Stimulated activated CD8-positive, alpha-beta memory T cell treated with anti-CD3 and anti-CD28 coated beads, Interleukin-15, amount 100 ng/mL, for 24 hours (primary cell): ENCODE measurements at regions not wholly inside any gene's neighbourhood (a gene's known extent, or its start where the extent isn't known, plus 50 kb on each side); places are given as distances from the start of the nearest gene placed in this dataset.
"Not testable (repeated sequence)": the region's sequence is repeated elsewhere in the genome, so short reads cannot be mapped to it uniquely, and the experiment has no call there.

Experiments
- DNase-seq: peaks from one replicate; pipeline ENCODE4 v3.0.0-alpha.2; 2020; ENCODE audit warnings: low read depth

DNA sequence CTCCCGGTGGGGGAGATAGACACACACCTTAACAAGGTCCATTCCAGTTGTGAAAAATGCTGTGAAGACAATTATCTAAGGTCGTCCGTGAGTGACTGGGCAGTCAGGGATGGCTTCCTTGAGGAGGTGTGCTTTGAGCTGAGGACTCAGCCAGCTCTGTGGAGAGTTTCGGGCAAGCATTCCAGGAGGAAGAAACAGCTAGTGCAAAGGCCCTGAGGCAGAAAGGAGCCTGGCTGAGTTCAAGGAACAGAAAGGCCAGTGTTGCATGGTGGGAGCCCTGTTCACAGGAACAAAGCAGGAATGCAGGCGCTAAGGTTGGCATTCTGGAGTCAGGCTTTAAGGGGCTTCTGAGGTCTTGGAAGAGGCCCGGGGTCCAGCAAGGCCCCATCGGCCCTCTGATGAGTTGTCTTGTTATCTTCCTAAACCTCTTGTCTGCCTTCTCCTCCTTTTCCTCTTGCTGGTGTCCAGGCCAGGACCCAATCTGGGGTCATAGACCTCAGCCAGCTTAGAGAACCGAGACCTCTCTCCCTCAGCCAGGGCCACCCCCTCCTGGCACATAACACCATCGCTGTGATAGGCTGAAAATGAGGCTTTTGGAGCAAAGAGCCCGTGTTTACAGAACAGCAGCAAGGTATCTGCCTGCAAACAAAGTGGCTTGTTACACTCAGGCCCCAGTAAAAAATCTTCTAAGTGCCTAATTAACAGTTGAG, 270.2 kb upstream of the MVB12B start:
- DNase-seq: no peak

DNA sequence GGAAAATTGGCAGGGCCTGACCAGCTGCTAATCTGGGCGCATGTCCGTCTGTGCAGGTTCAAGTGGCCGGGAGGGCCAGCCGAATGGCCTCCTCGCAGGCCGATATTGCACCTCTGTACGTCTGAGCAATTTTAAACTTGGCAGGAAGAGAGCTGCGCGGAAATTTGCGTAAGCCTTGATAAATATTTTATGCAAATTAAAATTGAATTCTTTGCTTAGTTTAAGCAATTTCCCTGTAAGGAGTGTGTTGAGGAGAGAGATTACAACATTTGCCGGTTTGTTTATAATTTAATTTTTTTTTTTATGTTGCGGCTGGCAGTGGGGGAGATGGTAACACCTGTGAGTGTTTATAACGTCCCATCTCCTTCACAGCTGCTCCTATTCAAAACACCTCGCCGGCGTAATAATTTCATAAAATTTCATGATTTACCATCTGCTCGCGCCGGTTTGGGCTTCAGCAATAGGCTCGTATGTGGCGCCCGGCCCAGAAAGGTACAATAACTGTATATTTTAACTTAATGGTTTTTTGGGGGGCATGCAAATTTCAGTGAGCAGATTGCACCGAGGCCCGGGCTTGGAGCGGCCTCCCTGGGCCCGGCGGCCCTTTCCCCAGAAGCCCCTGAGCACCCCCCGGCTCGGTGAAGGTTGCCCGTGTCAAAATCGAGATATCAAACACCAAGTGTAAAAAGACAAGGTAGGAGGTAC, 269.4 kb upstream of the MVB12B start:
- DNase-seq: no peak

DNA sequence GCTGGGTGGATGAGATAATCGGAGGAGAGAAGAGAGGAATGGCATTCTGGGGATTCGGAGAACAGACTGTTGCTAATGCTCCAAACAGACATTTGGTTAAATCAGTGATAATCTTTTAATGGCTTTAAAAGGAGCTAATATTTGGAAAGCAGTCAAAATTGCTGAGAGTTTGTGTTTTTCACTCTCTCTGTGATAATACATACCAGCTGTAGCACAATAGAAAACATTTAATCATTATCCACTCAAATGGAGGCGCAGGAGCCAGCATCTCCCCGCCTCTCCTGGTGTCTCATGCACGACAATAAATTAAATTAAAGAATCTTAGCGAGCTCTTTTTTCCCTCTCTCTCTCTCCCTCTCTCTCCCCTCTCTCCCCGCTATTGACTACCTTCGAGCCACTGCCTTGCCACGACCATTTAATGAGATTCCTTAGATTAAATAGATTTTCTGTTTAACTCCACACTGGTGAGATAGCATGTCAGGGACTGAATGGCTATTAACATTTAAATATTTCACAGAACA, 268.6 kb upstream of the MVB12B start:
- no peak for DNase-seq

DNA sequence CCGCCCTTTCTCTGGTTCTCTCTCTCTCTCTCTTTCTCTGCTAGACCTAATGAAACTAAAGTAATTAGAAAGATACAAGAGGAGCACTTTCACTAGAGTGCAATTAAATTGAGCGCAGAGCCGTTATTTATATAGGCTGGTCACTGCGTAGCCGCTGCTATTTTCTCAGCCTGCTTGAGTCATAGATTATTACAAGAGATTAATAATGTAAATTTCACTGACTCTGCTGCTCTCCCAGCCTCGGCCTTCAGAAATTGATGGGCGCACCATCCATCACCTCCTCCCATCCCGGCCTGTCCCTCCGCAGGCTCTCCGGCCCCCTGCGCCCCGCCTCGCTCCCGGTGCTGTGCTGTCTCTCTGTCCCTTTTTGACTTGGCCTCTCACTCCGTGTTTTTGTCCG, 268.0 kb upstream of the MVB12B start:
- DNase-seq: no peak

DNA sequence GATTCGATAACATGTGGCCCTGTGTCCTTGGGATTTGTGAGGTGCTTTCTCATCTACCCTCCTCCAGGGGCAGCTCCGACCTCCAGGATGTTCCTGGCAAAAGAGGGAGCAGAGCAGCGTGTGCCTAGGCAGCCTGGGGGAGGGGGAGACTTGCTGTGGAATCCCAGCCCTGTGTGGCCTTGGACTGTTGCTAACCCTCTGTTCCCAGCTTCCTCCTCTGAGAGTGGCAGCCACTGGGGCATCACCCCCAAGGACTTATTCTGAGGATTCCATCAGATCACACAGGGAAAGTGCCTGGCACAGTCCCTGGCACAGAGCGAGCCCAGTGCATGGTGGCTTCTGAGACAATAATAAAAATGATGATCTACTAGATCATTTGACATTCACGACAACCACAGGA, 265.1 kb upstream of the MVB12B start:
- DNase-seq: no peak

DNA sequence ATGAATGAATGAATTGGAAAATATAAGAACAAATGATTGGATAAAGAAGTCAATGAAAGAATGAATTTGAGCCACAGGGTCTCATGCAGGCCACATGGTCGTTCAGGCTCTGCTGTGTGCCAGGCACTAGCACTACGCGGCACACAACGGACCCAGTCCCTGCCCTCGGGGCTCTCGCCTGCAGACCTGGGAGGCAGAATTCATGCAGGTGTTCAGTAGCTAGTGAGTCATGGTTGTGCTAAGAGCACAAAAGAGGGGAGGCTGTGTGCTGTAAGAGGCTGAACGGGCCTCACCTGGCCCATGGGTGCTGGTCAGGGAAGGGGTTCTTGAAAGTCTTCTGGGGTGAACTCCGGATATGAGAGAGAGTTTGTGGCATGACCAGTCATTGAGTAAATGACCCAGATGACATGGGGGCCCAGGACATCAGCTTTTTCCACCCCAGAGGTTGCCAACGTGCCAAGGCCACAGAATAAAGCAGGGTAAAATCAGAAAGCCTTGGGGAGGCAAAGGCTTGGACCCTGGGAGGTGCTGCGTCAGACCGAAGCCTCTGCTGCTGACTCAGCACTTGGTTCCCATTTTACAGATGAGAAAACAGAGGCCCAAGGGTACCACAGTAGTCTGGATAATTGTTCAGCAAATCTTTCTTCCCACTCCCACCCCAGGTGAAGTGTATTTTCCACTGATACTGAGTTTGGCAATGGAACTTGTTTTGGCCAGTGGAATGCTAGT, 264.3 kb upstream of the MVB12B start:
- no peak for DNase-seq

DNA sequence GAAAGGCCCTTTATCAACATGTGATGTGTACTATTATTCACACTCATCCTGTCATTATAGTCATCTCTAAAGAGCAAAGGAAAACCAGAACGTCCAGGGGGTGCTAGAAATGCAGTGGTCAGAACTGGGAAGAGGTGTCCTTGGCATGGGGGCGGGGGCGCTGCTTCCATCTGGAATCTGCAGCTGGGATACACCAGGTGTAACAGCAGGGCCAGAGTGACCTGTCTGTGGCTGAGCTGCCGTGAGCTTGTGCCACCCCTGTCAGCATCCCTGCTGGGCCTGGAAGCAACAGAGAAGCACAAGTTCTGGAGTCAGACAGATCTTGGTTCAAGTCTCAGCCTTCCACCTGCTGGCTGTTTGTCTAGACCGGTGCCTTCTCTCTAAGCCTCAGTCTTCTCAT, 263.3 kb upstream of the MVB12B start:
- DNase-seq: no peak

DNA sequence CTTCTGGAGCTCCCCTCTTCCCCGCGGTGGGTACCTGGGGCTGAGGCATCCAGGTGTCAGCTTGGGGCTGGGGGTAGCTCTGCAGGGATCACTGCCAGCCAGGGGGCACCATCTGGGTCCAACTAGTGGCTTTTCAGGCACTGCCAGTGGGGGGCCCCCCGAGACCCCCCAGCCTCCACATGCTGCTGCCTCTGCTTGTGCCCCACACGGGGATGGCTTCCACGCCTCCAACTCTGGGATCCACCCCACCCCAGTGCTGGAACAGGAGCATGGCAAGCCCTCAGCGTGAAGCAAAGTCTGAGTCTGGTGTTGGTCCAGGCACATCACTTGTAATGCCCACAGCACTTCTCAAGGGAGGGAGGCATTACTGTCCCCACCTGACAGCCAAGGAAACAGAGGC, 260.5 kb upstream of the MVB12B start:
- no peak for DNase-seq

DNA sequence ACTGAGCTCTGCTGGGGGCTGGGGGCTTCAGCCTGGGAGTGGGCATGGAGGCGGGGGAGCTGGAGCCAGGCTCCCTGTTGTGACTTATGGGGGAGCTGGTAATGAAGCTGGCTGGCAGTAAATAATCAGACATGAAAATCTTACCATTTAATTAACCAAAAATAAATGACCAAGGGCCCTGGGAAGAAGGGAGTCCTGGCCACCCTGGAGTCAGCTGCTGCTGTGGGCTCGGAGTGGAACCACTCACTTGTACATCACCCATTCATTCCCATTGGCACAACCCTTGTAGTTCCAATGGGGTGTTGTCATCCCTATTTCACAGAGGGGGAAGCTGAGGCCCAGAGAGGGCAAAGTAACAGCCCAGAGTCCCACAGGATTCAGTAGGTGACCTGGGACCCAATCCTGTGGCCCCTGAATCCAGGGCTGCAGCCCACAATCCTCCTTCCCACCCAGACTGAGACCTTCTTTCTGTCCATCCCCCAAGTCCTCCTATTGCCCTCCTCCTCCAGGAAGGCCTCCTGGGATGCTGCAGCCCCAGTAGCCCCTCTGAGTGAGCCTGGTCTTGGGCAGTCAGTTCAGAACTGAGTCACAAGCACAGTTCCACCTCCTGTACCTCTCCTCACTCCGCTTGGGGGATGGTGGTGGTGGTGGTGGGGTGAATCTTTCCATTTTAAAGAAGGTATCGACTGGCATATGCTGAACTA, 259.4 kb upstream of the MVB12B start:
- no peak for DNase-seq

DNA sequence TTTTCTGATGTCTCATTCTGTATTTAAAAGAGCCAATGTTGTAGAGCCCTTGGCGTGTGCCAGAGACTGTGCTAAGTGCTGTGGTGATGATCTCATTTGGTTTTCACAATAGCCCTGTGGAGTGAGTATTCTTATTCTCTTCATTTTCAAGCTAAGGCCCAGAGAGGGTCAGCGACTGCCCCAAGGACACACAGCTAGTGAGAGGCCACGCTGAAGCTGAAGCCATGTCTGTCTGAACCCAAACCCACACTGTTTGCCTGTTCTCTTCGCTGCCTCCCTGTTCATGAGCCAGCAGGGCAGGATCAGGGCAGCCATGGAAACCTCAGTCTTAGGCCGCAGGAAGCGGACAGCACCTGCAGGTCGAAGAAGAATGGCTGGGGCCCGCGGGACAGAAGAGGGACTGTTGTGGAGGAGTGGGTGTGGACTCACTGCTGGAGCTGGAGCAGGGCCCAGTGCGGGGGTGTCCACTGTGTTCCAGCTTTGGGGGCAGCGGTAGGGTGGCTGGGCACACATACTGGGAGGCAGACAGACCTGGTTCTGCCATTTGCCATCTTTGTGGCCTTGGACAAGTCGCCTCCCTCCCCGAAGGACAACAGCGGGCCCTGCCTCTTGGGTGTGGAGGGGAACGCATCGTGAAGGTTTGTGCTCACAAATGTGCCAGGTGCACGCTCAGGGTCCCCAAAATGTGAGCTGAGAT, 257.9 kb upstream of the MVB12B start:
- no peak for DNase-seq

DNA sequence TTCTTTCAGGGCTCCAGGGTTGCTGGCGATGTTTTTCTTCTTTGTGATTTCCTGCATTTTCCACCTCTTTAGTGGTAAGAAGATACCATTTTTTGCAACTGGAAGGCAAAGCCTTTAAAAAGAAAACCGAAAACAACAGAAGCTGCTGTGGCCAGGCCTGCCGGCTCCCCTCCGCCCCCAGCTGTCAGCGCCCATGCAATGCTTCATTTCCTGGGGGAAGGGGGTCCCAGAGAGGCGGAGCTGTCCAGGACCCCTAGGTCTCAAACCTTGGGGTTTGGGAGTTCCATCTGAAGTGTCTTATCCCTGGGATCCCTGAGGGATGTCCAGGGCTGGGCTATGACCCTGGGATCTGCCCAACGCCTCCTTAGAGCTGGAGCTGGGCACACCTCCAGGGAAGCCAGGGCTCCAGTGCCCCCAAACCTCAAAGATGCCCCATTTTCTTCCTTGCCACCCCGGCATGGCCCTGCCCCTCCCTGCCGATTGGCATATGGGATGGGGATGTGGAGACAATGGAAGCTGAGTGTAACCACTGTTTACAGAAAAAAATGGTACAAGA, 257.2 kb upstream of the MVB12B start:
- DNase-seq: no peak

DNA sequence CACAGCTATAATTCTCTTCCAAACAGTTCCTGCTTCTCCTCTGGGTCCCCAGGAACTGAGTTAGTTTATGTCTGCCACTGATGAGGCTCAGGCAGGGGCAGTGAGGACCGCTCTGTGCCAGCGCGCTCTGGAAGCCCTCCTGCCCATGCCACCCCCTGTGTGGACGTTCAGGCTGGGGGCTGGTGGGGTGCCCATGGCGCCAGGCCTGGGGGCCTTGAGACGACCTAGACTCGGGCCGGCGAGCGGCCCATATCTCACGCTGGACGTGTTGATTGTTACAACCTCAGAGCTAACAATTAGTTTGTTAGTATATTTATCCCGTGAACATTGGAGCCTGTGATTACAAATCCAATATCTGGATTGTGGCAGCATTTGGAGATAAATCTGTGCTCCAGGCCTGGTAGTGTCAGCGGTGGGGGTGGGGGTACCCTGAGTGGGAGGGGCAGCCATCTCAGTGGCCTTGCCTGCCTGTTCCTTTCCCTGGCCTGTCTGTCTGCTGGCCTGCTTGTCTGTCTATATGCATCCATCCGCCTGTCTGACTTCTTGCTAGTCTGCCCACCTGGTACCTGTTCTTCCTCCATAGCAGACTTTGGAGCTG, 256.5 kb upstream of the MVB12B start:
- DNase-seq: no peak

DNA sequence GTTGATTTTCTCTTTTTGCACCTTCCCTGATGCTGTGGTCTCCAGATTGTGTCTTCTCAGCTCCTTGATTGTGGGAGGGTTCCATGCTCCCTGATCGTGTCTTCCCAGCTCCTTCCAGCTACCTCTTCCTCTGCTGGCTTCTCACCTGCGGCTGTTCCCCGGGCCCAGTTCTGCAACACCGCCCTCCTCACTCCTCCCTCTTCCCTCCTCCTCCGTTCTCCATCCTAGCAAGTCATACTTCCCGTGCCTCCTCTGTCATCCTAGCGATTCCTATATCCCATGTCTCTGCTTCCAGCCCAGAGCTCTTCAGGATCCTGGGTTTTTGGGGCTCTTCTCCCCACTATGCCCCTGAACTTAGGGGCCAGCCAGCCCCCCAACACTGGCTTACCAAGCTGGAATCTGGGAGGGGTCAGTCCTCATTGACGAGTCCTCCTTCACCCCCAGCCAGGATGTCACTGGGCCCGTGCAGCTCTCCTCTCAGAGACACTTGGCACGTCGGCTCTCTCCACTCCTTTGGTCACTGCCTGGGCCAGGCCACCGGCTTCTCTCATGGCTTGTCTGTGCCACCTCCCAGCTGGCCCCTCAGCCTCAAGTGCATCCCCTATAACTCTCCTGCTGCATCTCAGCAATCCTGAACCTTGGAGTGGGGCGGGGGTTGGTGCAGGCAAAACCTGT, 255.4 kb upstream of the MVB12B start:
- no peak for DNase-seq

DNA sequence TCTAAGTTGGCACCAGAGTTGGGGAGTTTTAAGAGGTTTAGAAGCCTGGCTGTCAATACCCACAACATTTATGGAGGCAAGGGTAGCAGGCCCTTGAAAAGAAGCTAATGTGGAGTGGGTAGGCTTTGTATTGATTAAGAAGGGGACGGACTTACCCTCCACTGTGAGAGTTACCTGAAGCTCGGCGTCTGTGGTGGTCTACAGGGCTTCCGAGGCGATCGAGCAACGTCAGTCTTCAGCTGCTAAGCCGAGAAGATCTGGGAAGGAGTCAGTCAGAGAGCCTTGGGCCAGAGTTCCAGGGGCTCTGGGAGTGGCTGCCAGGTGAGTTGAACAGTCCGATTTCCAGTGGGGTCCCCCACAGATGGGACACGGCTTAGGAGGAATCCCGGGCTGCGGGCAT, 249.0 kb upstream of the MVB12B start:
- DNase-seq: not testable (repeated sequence)

DNA sequence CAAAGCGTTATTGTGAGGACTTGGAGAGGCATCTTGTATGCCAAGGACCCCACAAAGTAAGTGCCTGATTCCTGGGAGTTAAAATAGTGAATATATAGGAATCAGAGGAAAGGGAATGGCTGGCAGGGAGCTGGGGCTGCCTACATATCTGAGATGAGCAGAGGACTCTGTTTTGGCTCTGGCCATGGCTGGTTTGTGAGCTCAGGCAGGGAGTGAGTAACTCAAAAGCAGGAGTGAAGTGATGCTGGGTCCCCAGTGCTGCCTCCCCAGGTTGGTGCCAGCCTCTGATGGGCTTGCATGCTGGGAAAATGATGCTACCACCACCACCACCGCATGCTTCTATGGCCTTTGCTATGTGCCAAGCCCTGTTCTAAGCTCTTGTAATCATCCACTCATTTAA, 246.0 kb upstream of the MVB12B start:
- DNase-seq: no peak

DNA sequence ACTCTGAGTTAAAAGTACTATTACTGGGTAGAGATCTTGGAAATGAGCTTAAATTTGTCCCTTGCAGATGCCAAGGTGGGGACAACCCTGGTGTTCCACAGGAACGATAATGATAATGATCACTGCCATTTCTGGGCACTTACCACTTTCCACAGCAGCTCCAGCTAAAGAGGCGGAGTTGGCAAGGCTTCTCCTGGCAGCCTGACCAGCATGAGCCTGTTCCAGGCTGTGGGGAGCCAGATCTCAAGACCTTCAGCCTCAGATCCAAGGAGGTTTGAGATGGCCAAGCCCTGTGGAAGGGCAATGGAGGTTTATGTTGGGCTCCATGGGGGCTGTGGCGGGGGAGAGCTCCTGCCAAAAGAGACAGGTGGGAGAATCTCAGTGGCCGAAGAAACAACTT, 244.9 kb upstream of the MVB12B start:
- DNase-seq: no peak

DNA sequence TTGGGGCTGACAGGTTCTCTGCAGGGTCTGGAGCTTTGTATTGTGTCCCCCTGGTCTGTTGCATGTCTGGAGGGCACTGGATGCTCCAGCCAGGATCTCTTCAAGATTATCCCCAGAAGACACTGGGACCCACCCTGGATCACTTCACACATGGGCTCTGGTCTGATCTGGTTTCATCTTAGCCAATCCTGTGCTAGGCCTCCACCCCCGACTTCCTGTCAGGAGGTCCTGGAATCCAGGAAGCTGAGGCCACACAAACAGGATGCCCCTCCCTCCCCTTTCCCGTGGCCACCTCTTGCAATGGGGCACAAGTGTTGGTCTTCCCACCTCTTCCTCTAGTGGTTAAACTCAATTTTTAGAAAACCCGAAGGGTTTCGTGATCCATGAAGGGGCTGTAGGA, 242.6 kb upstream of the MVB12B start:
- no peak for DNase-seq

DNA sequence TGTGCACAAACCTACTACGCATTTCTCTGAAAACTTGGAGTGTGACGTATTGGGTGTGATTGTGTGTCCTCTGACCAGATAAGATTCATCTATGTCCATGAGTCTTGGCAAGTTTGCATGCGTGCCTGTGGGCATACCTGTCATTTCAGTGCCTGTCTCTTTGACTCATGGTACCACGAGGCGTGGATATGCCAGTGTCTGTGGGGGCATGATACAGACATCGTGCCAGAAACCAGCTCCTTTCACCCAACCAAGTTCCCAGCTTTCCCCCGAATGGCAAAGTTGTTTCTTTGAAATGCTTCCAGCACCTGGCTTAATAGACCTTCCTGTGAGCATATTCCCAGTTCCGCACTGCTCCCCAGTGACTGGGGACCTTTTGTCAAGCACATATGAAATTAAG, 241.9 kb upstream of the MVB12B start:
- no peak for DNase-seq

DNA sequence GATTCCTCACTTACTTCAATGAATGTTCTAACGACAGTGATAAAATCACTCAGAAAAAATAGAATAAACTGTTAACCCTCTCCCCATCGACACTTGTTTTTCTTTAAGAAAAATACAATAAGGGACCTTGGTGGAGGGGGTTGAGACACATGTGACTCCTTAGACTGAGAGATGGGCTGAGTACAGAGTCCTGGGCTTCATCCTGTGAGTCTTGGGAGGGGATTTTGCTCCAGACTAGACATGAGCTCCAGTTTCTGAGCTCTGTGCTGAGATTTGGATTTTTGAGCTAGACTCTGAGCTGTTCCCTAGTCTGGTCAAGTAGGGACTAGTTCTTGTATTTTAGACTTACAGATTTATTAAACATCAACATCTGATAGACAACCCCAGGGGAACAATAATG, 241.5 kb upstream of the MVB12B start:
- no peak for DNase-seq

DNA sequence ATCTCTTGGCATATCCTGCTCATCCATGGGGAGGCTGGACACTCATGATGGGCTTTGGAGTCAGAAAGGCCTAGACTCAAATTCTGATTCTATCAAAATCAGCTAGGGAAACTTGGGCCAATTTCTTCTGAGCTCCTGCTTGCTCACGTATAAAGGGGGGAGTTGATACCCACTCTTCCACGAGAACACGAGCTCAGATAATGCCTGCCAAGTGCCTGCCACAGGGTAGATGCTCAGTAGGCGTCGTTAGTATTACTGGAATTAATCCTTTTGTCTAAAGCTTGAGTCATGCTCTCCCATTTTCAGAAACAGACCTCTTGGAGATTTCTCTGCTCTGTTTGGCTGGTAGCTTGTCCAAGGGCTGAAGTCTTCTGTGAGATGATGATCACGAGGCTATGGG, 238.3 kb upstream of the MVB12B start:
- no peak for DNase-seq

DNA sequence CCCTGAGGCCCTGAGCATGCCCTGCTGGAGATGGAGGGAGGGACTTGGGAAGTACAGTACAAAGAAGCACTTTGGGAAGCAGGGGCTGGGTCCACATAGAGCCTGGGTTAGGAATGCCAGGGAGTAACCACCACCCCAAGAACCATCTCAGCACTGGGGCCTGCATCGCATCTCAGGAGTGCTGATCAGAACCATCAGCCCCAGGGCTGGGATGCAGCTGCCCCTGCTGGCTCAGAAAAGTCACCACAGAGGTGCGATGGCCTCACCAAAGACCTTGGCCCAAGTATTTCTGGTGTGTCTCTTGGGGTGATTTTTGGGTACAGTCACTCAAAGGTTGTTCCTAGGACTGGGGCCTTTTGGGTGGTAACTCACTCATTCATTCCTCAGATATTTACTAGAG, 236.8 kb upstream of the MVB12B start:
- no peak for DNase-seq
